Neural cell (in vitro differentiated cells): ENCODE measurements at regions not wholly inside any gene's neighbourhood (a gene's known extent, or its start where the extent isn't known, plus 50 kb on each side); places are given as distances from the start of the nearest gene placed in this dataset.

ENCODE experiments used
- H2AFZ ChIP-seq: fragments of 200-600, 300-800 bp; sonication (generic), shearing (Covaris generic); 2 replicates; pipeline ENCODE4 v1.6.0; 2014; ENCODE audit warnings: low read depth, mild to moderate bottlenecking, antibody characterized with exemption, low read length, moderate library complexity
- H3F3A ChIP-seq: fragments of 200-600 bp; shearing (Covaris generic); 2 replicates; pipeline ENCODE4 v1.6.1; 2016; ENCODE audit warnings: mild to moderate bottlenecking, moderate library complexity, mixed read lengths, antibody characterized with exemption, low read length; ENCODE audit not compliant: insufficient read depth, poor library complexity, severe bottlenecking
- H3K27ac ChIP-seq: fragments of 200-600, 300-800 bp; sonication (generic), shearing (Covaris generic); 2 replicates; pipeline ENCODE4 v1.5.1; 2014; ENCODE audit warnings: mild to moderate bottlenecking, low read length, moderate library complexity
- H3K27me3 ChIP-seq: fragments of 300-800, 200-600 bp; sonication (generic), shearing (Covaris generic); 2 replicates; pipeline ENCODE4 v1.6.0; 2014; ENCODE audit warnings: mild to moderate bottlenecking, low read depth, low read length, moderate library complexity; ENCODE audit not compliant: insufficient read depth
- H3K36me3 ChIP-seq: fragments of 300-800, 200-600 bp; sonication (generic), shearing (Covaris generic); 2 replicates; pipeline ENCODE4 v1.5.1; 2014; ENCODE audit warnings: mild to moderate bottlenecking, antibody characterized with exemption, low read length, moderate library complexity; ENCODE audit not compliant: insufficient read depth
- H3K4me2 ChIP-seq: fragments of 300-800, 200-600 bp; sonication (generic), shearing (Covaris generic); 2 replicates; pipeline ENCODE4 v1.6.0; 2014; ENCODE audit warnings: mild to moderate bottlenecking, low read length
- H3K4me3 ChIP-seq: fragments of 300-800, 200-600 bp; sonication (generic), shearing (Covaris generic); 2 replicates; pipeline ENCODE4 v1.5.1; 2014; ENCODE audit warnings: mild to moderate bottlenecking, low read length, moderate library complexity
- H3K79me2 ChIP-seq: fragments of 200-600 bp; shearing (Covaris generic); replicated peaks from 2 replicates; pipeline ENCODE4 v1.6.0; 2014; ENCODE audit warnings: mild to moderate bottlenecking, low read length, moderate library complexity; ENCODE audit not compliant: insufficient read depth
- H3K9ac ChIP-seq: fragments of 300-800, 200-600 bp; sonication (generic), shearing (Covaris generic); 2 replicates; pipeline ENCODE4 v1.6.1; 2016; ENCODE audit warnings: mild to moderate bottlenecking, low read length, mixed read lengths
- H3K9me2 ChIP-seq: fragments of 200-600 bp; shearing (Covaris generic); 2 replicates; pipeline ENCODE4 v1.6.1; 2016; ENCODE audit warnings: mild to moderate bottlenecking, low read length, mixed read lengths; ENCODE audit not compliant: insufficient read depth
- H3K9me3 ChIP-seq: fragments of 200-600, 300-800 bp; sonication (generic), shearing (Covaris generic); 2 replicates; pipeline ENCODE4 v1.6.1; 2016; ENCODE audit warnings: mild to moderate bottlenecking, mixed run types, low read length, moderate library complexity, mixed read lengths
- H4K20me1 ChIP-seq: fragments of 200-600 bp; shearing (Covaris generic); 2 replicates; pipeline ENCODE4 v1.6.1; 2016; ENCODE audit warnings: mild to moderate bottlenecking, mixed run types; ENCODE audit not compliant: insufficient read depth
- EP300 ChIP-seq: fragments of 450-650 bp; conservative IDR thresholded peaks from 2 replicates; pipeline ENCODE4 v1.6.1; 2014; ENCODE audit warnings: antibody characterized with exemption, mild to moderate bottlenecking, moderate library complexity; ENCODE audit not compliant: poor library complexity, severe bottlenecking
- EZH2 ChIP-seq: fragments of 200-600, 300-800 bp; shearing (Covaris generic), sonication (generic); IDR thresholded peaks from 2 replicates; pipeline ENCODE4 v1.6.1; 2014; ENCODE audit warnings: antibody characterized with exemption, low read length, borderline replicate concordance, mild to moderate bottlenecking; ENCODE audit not compliant: insufficient read depth, poor library complexity, severe bottlenecking
- MXI1 ChIP-seq: fragments of 450-650 bp; conservative IDR thresholded peaks from 2 replicates; pipeline ENCODE4 v1.6.1; 2014; ENCODE audit warnings: antibody characterized with exemption, mild to moderate bottlenecking; ENCODE audit not compliant: poor library complexity, severe bottlenecking
- POLR2AphosphoS5 ChIP-seq: IDR thresholded peaks from 2 replicates; pipeline ENCODE4 v1.6.1; 2012
- RAD21 ChIP-seq: fragments of 450-650 bp; conservative IDR thresholded peaks from 2 replicates; pipeline ENCODE4 v1.6.1; 2014; ENCODE audit warnings: antibody characterized with exemption, mild to moderate bottlenecking, moderate library complexity
- REST ChIP-seq: IDR thresholded peaks from 2 replicates; pipeline ENCODE4 v1.6.1; 2012; ENCODE audit warnings: borderline replicate concordance
- SMC3 ChIP-seq: fragments of 450-650 bp; conservative IDR thresholded peaks from 2 replicates; pipeline ENCODE4 v1.6.1; 2014; ENCODE audit warnings: antibody characterized with exemption, mild to moderate bottlenecking, moderate library complexity; ENCODE audit not compliant: poor library complexity
- TAF1 ChIP-seq: IDR thresholded peaks from 2 replicates; pipeline ENCODE4 v1.6.1; 2012; ENCODE audit warnings: low read depth
- TF ChIP-seq, protein P1 (sequence below): fragments of 450-650 bp; IDR thresholded peaks from 2 replicates; pipeline ENCODE4 v1.5.1; 2014; ENCODE audit warnings: antibody characterized with exemption, mild to moderate bottlenecking, moderate library complexity; ENCODE audit not compliant: poor library complexity, severe bottlenecking

DNA sequence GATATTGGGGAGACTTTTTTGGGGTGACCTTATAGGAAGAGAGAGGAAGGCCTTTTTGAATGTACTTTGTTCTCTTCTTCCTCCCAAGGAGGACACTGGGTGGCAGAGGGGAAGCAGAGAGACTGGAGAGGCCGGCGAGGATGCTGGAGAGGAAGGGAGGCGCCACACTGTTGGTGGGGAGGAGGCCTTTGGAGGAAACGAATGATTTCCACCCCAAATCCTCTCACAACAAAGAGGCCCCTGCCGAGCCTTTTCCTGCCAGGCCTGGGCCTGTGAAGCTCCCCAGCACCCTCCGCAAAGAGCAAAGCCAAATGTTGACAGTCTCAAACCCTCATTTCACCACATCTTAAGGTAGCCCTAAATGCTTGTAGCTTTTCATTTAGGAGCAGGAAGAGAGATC, 59.0 kb upstream of the UPP2 start:
- Histone ChIP-seq H3K9me3 (no peaks in the 10 kb centered on the region), H4K20me1 (no peaks in the 10 kb centered on the region), H3K4me3 (no peak overlapping the region), H3K27ac (no peak overlapping the region), H3F3A (no peaks in the 10 kb centered on the region), H3K27me3 (no peaks in the 10 kb centered on the region), H3K9ac (no peak overlapping the region), H3K4me2 (no peak overlapping the region), H3K9me2 (no peaks in the 10 kb centered on the region), H3K79me2 (no peaks in the 10 kb centered on the region), H2AFZ (no peak overlapping the region), H3K36me3 (no peaks in the 10 kb centered on the region)
- TF ChIP-seq SMC3 (no peak), RAD21 (no peak), POLR2AphosphoS5 (no peak), EZH2 (no peak), EP300 (no peak), TAF1 (no peak), MXI1 (no peak), REST (no peak)
- TF ChIP-seq, protein P1, sequence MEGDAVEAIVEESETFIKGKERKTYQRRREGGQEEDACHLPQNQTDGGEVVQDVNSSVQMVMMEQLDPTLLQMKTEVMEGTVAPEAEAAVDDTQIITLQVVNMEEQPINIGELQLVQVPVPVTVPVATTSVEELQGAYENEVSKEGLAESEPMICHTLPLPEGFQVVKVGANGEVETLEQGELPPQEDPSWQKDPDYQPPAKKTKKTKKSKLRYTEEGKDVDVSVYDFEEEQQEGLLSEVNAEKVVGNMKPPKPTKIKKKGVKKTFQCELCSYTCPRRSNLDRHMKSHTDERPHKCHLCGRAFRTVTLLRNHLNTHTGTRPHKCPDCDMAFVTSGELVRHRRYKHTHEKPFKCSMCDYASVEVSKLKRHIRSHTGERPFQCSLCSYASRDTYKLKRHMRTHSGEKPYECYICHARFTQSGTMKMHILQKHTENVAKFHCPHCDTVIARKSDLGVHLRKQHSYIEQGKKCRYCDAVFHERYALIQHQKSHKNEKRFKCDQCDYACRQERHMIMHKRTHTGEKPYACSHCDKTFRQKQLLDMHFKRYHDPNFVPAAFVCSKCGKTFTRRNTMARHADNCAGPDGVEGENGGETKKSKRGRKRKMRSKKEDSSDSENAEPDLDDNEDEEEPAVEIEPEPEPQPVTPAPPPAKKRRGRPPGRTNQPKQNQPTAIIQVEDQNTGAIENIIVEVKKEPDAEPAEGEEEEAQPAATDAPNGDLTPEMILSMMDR: no peak

GRCh38 chr2:158042245-158042644, 59.4 kb upstream of the UPP2 start:
- no peaks in the 10 kb centered on the region for H3K9me2 ChIP-seq
- H3K27ac ChIP-seq: no peak overlapping the region
- no peaks in the 10 kb centered on the region for H4K20me1 ChIP-seq
- no peak overlapping the region for H2AFZ ChIP-seq
- no peak overlapping the region for H3K9ac ChIP-seq
- H3K4me2 ChIP-seq: no peak overlapping the region
- H3K27me3 ChIP-seq: no peaks in the 10 kb centered on the region
- no peak for TF ChIP-seq EP300
- TF ChIP-seq, protein P1: no peak
- no peak for TF ChIP-seq MXI1
- no peak for TF ChIP-seq REST
- no peak for TF ChIP-seq TAF1
- TF ChIP-seq RAD21: no peak
- TF ChIP-seq SMC3: no peak
- H3K36me3 ChIP-seq: no peaks in the 10 kb centered on the region
- no peaks in the 10 kb centered on the region for H3K79me2 ChIP-seq
- no peak overlapping the region for H3K4me3 ChIP-seq
- H3F3A ChIP-seq: no peaks in the 10 kb centered on the region
- no peaks in the 10 kb centered on the region for H3K9me3 ChIP-seq
